Gastrocnemius medialis (tissue), 4 donors: ENCODE measurements at regions not wholly inside any gene's neighbourhood (a gene's known extent, or its start where the extent isn't known, plus 50 kb on each side); places are given as distances from the start of the nearest gene placed in this dataset.

ENCODE experiments used
- ATAC-seq, 2 donors: fragments of 150-250 bp; one replicate each; pipeline ENCODE4 v1.9.1; 2016
- DNase-seq, 2 donors: peaks; one replicate each; pipeline ENCODE4 v3.0.0-alpha.2; 2019
- H3K27ac ChIP-seq, 4 donors: fragments of 200-600 bp; sonication (generic); 1 replicate in 1 of 4; 2 replicates in 3 of 4; pipeline ENCODE4 v1.5.1; 2016 to 2018; ENCODE audit warnings: mild to moderate bottlenecking in 2 of 4, moderate library complexity in 1 of 4
- H3K27me3 ChIP-seq, 3 donors: fragments of 200-600 bp; sonication (generic) in 2 of 3; 1 replicate in 1 of 3; 2 replicates in 2 of 3; pipeline versions ENCODE4 v1.5.1 to v1.6.0; 2016 to 2019; ENCODE audit warnings: mild to moderate bottlenecking in 1 of 3, moderate library complexity in 1 of 3
- H3K36me3 ChIP-seq, 2 donors: fragments of 200-600 bp; sonication (generic) in 1 of 2; one replicate each; pipeline ENCODE4 v1.5.1; 2017 to 2018
- H3K4me1 ChIP-seq, 2 donors: fragments of 200-600 bp; sonication (generic) in 1 of 2; one replicate each; pipeline ENCODE4 v1.5.1; 2016 to 2017; ENCODE audit warnings: mild to moderate bottlenecking in 2 of 2
- H3K4me3 ChIP-seq, 4 donors: fragments of 200-600 bp; sonication (generic) in 3 of 4; 1 replicate in 1 of 4; 2 replicates in 3 of 4; pipeline ENCODE4 v1.5.1; 2016 to 2019; ENCODE audit warnings: mild to moderate bottlenecking in 2 of 4
- H3K9me3 ChIP-seq, 3 donors: fragments of 200-600 bp; sonication (generic) in 2 of 3; 1 replicate in 1 of 3; 2 replicates in 2 of 3; pipeline ENCODE4 v1.5.1; 2016 to 2019
- CTCF ChIP-seq, 5 experiments: fragments of 450-650 bp in 3 of 5; fragments of 200-600 bp in 2 of 5; sonication (generic) in 2 of 5; IDR thresholded peaks in 4 of 5; conservative IDR thresholded peaks in 1 of 5; 1 replicate in 4 of 5; 2 replicates in 1 of 5; pipeline ENCODE4 v1.5.1; 2016 to 2019; ENCODE audit warnings: antibody characterized with exemption in 5 of 5, mild to moderate bottlenecking in 3 of 5, moderate library complexity in 3 of 5
- POLR2A ChIP-seq, 2 donors: fragments of 450-650 bp; IDR thresholded peaks; one replicate each; pipeline ENCODE4 v1.6.1; 2017; ENCODE audit warnings: antibody characterized with exemption in 2 of 2, mild to moderate bottlenecking in 2 of 2, moderate library complexity in 2 of 2
- in situ Hi-C, 4 donors: fragments of 200-750 bp; cut with MboI; loops; one replicate each; pipeline versions ENCODE4 v1.15.0 to v1.8.0; 2017; ENCODE audit warnings: low sequenced_read_pairs in 4 of 4
- intact Hi-C: fragments of 100-400 bp; cut with DNase I; formaldehyde crosslinking; loops from one replicate; pipeline ENCODE4 v1.15.1; 2023; ENCODE audit warnings: low total_unique reads

GRCh38 chr15:47374222-47374621 is 343.1 kb upstream of the SEMA6D start:
- in situ Hi-C loops: no loop called here
- TF ChIP-seq POLR2A (IDR thresholded peaks at IDR 0.05) (no peak), CTCF (IDR thresholded peaks at IDR 0.05 in 4 of 5, conservative IDR thresholded peaks at IDR 0.05 in 1 of 5) (no peak)
- intact Hi-C loops: no loop called here
- Histone ChIP-seq H3K4me3 (no peak overlapping the region), H3K36me3 (no peaks in the 10 kb centered on the region), H3K9me3 (no peaks in the 10 kb centered on the region), H3K27ac (no peak overlapping the region), H3K4me1 (no peaks in the 10 kb centered on the region), H3K27me3 (no peaks in the 10 kb centered on the region)
- DNase-seq: no peak
- ATAC-seq: no peak

GRCh38 chr15:47376190-47376589 is 341.1 kb upstream of the SEMA6D start:
- Histone ChIP-seq H3K4me1 (no peaks in the 10 kb centered on the region), H3K9me3 (no peaks in the 10 kb centered on the region), H3K4me3 (no peak overlapping the region), H3K27ac (no peak overlapping the region), H3K36me3 (no peaks in the 10 kb centered on the region), H3K27me3 (no peaks in the 10 kb centered on the region)
- in situ Hi-C loops (no loop called here), intact Hi-C loops (no loop called here)
- DNase-seq (no peak), ATAC-seq (no peak)
- TF ChIP-seq CTCF (IDR thresholded peaks at IDR 0.05 in 4 of 5, conservative IDR thresholded peaks at IDR 0.05 in 1 of 5) (no peak), POLR2A (IDR thresholded peaks at IDR 0.05) (no peak)

- Histone ChIP-seq H3K4me1 (no peaks in the 10 kb centered on the region), H3K27ac (no peak overlapping the region), H3K36me3 (no peaks in the 10 kb centered on the region), H3K27me3 (no peaks in the 10 kb centered on the region), H3K4me3 (no peak overlapping the region), H3K9me3 (no peaks in the 10 kb centered on the region)
- no peak for ATAC-seq
- in situ Hi-C loops (no loop called here), intact Hi-C loops (no loop called here)
- no peak for DNase-seq
- TF ChIP-seq POLR2A (IDR thresholded peaks at IDR 0.05) (no peak), CTCF (IDR thresholded peaks at IDR 0.05 in 4 of 5, conservative IDR thresholded peaks at IDR 0.05 in 1 of 5) (no peak)
Observed at GRCh38 chr15:47377465-47377864, 339.8 kb upstream of the SEMA6D start.

- H3K27me3 ChIP-seq: no peaks in the 10 kb centered on the region
- no peaks in the 10 kb centered on the region for H3K4me1 ChIP-seq
- in situ Hi-C loops: no loop called here
- no peak for DNase-seq
- no peak for ATAC-seq
- TF ChIP-seq CTCF (IDR thresholded peaks at IDR 0.05 in 4 of 5, conservative IDR thresholded peaks at IDR 0.05 in 1 of 5) (no peak), POLR2A (IDR thresholded peaks at IDR 0.05) (no peak)
- no peaks in the 10 kb centered on the region for H3K9me3 ChIP-seq
- no peaks in the 10 kb centered on the region for H3K36me3 ChIP-seq
- no peak overlapping the region for H3K4me3 ChIP-seq
- no peak overlapping the region for H3K27ac ChIP-seq
- intact Hi-C loops: no loop called here
Observed at GRCh38 chr15:47378527-47378926, 338.8 kb upstream of the SEMA6D start.

- in situ Hi-C loops: no loop called here
- no peak for DNase-seq
- no peak overlapping the region for H3K4me3 ChIP-seq
- TF ChIP-seq CTCF (IDR thresholded peaks at IDR 0.05 in 4 of 5, conservative IDR thresholded peaks at IDR 0.05 in 1 of 5) (no peak), POLR2A (IDR thresholded peaks at IDR 0.05) (no peak)
- no peaks in the 10 kb centered on the region for H3K27me3 ChIP-seq
- peaks cover 0 to 3% of the 10 kb centered on the region in 2 donors for H3K4me1 ChIP-seq
- H3K9me3 ChIP-seq: no peaks in the 10 kb centered on the region
- no peak overlapping the region for H3K27ac ChIP-seq
- no peak for ATAC-seq
- intact Hi-C loops: no loop called here
- H3K36me3 ChIP-seq: no peaks in the 10 kb centered on the region
Observed at GRCh38 chr15:47383102-47383501, 334.2 kb upstream of the SEMA6D start.
